ENCODE measurements at regions not wholly inside any gene's neighbourhood (a gene's known extent, or its start where the extent isn't known, plus 50 kb on each side); places are given as distances from the start of the nearest gene placed in this dataset.

DNA sequence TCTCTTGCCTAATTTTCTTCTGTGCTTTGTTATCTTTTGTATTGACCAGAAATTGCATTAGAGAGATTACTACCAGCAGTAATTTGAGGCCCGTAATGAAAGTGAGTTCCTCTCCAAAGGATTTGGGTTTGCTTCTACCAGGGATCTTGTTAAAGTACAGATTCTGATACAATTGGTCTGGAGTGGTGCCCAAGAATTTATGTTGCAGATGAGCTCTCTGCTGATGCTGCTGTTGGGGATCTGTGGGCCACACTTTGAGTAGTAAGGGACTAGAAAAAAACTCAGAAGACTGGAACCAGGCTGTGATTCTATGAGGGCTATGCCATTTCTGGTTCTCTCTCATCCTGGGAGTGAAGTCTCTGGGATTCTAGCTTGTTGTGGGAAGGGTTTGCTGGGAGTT, 192.2 kb downstream of the SEC61B start:
- peaks cover 0 to 3% (median 1%) of the 10 kb centered on the region in 4 donors for H3K9me3 ChIP-seq (ENCODE audit: control insufficient read depth in 4 of 4, insufficient read depth in 3 of 4, low read length in 3 of 4)
- H3K27ac ChIP-seq (ENCODE audit: low read depth in 1 of 2, low read length in 1 of 2), result no peak overlapping the region
- 88 to 98% methylated on average over 1 of the region's 1 CpG for WGBS, 2 donors
- H3K4me1 ChIP-seq (ENCODE audit: control insufficient read depth in 5 of 5, insufficient read depth in 5 of 5, low read length in 5 of 5), result no peaks in the 10 kb centered on the region
- DNase-seq (no peak), ATAC-seq (ENCODE audit: insufficient read depth, low FRiP score) (no peak)
- TF ChIP-seq, protein P1, sequence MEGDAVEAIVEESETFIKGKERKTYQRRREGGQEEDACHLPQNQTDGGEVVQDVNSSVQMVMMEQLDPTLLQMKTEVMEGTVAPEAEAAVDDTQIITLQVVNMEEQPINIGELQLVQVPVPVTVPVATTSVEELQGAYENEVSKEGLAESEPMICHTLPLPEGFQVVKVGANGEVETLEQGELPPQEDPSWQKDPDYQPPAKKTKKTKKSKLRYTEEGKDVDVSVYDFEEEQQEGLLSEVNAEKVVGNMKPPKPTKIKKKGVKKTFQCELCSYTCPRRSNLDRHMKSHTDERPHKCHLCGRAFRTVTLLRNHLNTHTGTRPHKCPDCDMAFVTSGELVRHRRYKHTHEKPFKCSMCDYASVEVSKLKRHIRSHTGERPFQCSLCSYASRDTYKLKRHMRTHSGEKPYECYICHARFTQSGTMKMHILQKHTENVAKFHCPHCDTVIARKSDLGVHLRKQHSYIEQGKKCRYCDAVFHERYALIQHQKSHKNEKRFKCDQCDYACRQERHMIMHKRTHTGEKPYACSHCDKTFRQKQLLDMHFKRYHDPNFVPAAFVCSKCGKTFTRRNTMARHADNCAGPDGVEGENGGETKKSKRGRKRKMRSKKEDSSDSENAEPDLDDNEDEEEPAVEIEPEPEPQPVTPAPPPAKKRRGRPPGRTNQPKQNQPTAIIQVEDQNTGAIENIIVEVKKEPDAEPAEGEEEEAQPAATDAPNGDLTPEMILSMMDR (IDR thresholded peaks at IDR 0.05; ENCODE audit: control extremely low read depth, extremely low read depth), result no peak
- H3K9ac ChIP-seq (ENCODE audit: insufficient read depth in 1 of 2, low read length in 2 of 2), result no peak overlapping the region
- H3K4me3 ChIP-seq, result no peak overlapping the region
- peaks cover 0 to 11% (median 0%) of the 10 kb centered on the region in 3 donors for H3K27me3 ChIP-seq (ENCODE audit: control insufficient read depth in 3 of 3, insufficient read depth in 3 of 3, low read length in 2 of 3)
- no peaks in the 10 kb centered on the region for H3K36me3 ChIP-seq (ENCODE audit: control insufficient read depth in 4 of 4, insufficient read depth in 4 of 4, low read length in 4 of 4)

DNA sequence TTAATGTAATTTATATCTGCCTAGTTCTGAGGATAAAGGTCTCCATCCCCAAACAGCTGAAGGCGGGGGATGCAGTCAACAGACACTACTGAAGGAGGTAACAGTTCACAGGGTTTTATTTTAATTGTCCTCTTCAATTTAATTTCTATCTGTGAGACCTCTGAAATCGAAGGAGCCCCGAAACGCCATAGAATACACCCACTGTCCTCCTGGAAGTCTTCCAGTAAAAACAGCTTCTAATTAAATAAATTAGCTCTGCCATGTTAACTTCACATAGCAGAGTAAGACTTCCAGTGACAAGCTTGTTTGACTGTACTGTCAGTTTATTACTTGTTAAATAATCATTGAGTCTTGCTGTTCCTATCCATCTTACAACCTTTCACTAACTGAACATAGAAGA, 193.5 kb downstream of the SEC61B start:
- Histone ChIP-seq H3K27me3 (ENCODE audit: control insufficient read depth in 3 of 3, insufficient read depth in 3 of 3, low read length in 2 of 3) (peaks cover 0 to 16% (median 0%) of the 10 kb centered on the region in 3 donors), H3K9me3 (ENCODE audit: control insufficient read depth in 4 of 4, insufficient read depth in 3 of 4, low read length in 3 of 4) (peaks cover 0 to 3% (median 1%) of the 10 kb centered on the region in 4 donors), H3K36me3 (ENCODE audit: control insufficient read depth in 4 of 4, insufficient read depth in 4 of 4, low read length in 4 of 4) (no peaks in the 10 kb centered on the region), H3K9ac (ENCODE audit: insufficient read depth in 1 of 2, low read length in 2 of 2) (no peak overlapping the region), H3K27ac (ENCODE audit: low read depth in 1 of 2, low read length in 1 of 2) (no peak overlapping the region), H3K4me3 (no peak overlapping the region), H3K4me1 (ENCODE audit: control insufficient read depth in 5 of 5, insufficient read depth in 5 of 5, low read length in 5 of 5) (no peaks in the 10 kb centered on the region)
- DNase-seq (no peak), ATAC-seq (ENCODE audit: insufficient read depth, low FRiP score) (no peak)
- WGBS, 2 donors, result 85 to 89% methylated on average over 4 of the region's 4 CpGs
- TF ChIP-seq, protein P1 (IDR thresholded peaks at IDR 0.05; ENCODE audit: control extremely low read depth, extremely low read depth), result no peak

GRCh38 chr9:99416007-99416406, 193.9 kb downstream of the SEC61B start:
- Histone ChIP-seq H3K27ac (ENCODE audit: low read depth in 1 of 2, low read length in 1 of 2) (no peak overlapping the region), H3K4me1 (ENCODE audit: control insufficient read depth in 5 of 5, insufficient read depth in 5 of 5, low read length in 5 of 5) (no peaks in the 10 kb centered on the region), H3K4me3 (no peak overlapping the region), H3K9me3 (ENCODE audit: control insufficient read depth in 4 of 4, insufficient read depth in 3 of 4, low read length in 3 of 4) (peaks cover 0 to 3% (median 1%) of the 10 kb centered on the region in 4 donors), H3K9ac (ENCODE audit: insufficient read depth in 1 of 2, low read length in 2 of 2) (no peak overlapping the region), H3K27me3 (ENCODE audit: control insufficient read depth in 3 of 3, insufficient read depth in 3 of 3, low read length in 2 of 3) (peaks cover 0 to 16% (median 0%) of the 10 kb centered on the region in 3 donors), H3K36me3 (ENCODE audit: control insufficient read depth in 4 of 4, insufficient read depth in 4 of 4, low read length in 4 of 4) (no peaks in the 10 kb centered on the region)
- 53 to 70% methylated on average over 2 of the region's 2 CpGs for WGBS, 2 donors
- DNase-seq, result no peak
- no peak for ATAC-seq (ENCODE audit: insufficient read depth, low FRiP score)
- TF ChIP-seq, protein P1 (IDR thresholded peaks at IDR 0.05; ENCODE audit: control extremely low read depth, extremely low read depth), result no peak

GRCh38 chr9:99419070-99419469, 197.0 kb downstream of the SEC61B start:
- H3K36me3 ChIP-seq (ENCODE audit: control insufficient read depth in 4 of 4, insufficient read depth in 4 of 4, low read length in 4 of 4), result no peaks in the 10 kb centered on the region
- no peaks in the 10 kb centered on the region for H3K9me3 ChIP-seq (ENCODE audit: control insufficient read depth in 4 of 4, insufficient read depth in 3 of 4, low read length in 3 of 4)
- WGBS, 2 donors, result 69 to 72% methylated on average over 4 of the region's 4 CpGs
- H3K27me3 ChIP-seq (ENCODE audit: control insufficient read depth in 3 of 3, insufficient read depth in 3 of 3, low read length in 2 of 3), result peaks cover 0 to 13% (median 0%) of the 10 kb centered on the region in 3 donors
- DNase-seq (peak in 2 of 3 donors; percentile 13 to 19), ATAC-seq (ENCODE audit: insufficient read depth, low FRiP score) (no peak)
- H3K4me1 ChIP-seq (ENCODE audit: control insufficient read depth in 5 of 5, insufficient read depth in 5 of 5, low read length in 5 of 5), result no peaks in the 10 kb centered on the region
- TF ChIP-seq, protein P1 (IDR thresholded peaks at IDR 0.05; ENCODE audit: control extremely low read depth, extremely low read depth), result no peak
- no peak overlapping the region for H3K27ac ChIP-seq (ENCODE audit: low read depth in 1 of 2, low read length in 1 of 2)
- H3K4me3 ChIP-seq, result no peak overlapping the region
- no peak overlapping the region for H3K9ac ChIP-seq (ENCODE audit: insufficient read depth in 1 of 2, low read length in 2 of 2)
